Upper lobe of right lung (tissue), 1 donor: ENCODE measurements at regions not wholly inside any gene's neighbourhood (a gene's known extent, or its start where the extent isn't known, plus 50 kb on each side); places are given as distances from the start of the nearest gene placed in this dataset.

ENCODE experiments used
- ATAC-seq: fragments of 200-7000 bp; cut with Tn5 transposase; one replicate; pipeline ENCODE4 v1.9.1; 2020; ENCODE audit warnings: mild to moderate bottlenecking, moderate library complexity
- DNase-seq: peaks from one replicate; pipeline ENCODE4 v3.0.0-alpha.2; 2020
- H3K27ac ChIP-seq: fragments of 200-600 bp; one replicate; pipeline ENCODE4 v1.8.0; 2022
- H3K27me3 ChIP-seq: fragments of 200-600 bp; one replicate; pipeline ENCODE4 v1.8.0; 2022; ENCODE audit warnings: mild to moderate bottlenecking
- H3K36me3 ChIP-seq: fragments of 200-600 bp; one replicate; pipeline ENCODE4 v1.8.0; 2022
- H3K4me1 ChIP-seq: fragments of 200-600 bp; one replicate; pipeline ENCODE4 v1.8.0; 2022
- H3K4me3 ChIP-seq: fragments of 200-600 bp; one replicate; pipeline ENCODE4 v1.8.0; 2022; ENCODE audit warnings: mild to moderate bottlenecking
- H3K9me3 ChIP-seq: fragments of 200-600 bp; one replicate; pipeline ENCODE4 v1.8.0; 2022
- intact Hi-C: fragments of 100-400 bp; cut with DNase I; formaldehyde crosslinking; loops from one replicate; pipeline ENCODE4 v1.11.0; 2022
- TF ChIP-seq, protein P1 (sequence below): fragments of 200-600 bp; IDR thresholded peaks from one replicate; pipeline ENCODE4 v1.8.0; 2022; ENCODE audit warnings: antibody characterized with exemption
- donor health status: DM: no; HTN: yes; CAD: no; lungs with severe emphysema.

DNA sequence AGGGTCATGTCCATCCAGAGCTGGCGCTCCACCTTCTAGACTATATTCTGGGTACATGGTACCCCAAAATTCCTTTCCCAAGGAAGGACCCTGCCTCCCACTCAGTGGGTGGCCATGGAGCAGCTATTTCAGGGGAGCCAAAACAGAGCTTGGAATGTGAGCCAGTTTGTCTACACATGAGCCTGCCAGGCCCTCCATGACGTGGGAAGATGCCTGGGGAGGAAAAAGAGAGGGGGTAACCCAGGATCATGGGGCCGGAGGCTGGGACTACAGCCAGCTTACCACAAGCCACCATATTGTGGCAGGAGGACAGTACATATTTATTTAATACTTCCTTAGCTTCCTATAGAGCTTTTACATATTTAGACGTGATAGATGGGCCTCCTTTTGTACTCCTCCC, 414.7 kb upstream of the TNP1 start:
- Histone ChIP-seq H3K4me3 (no peak overlapping the region), H3K36me3 (no peaks in the 10 kb centered on the region), H3K4me1 (no peaks in the 10 kb centered on the region), H3K27me3 (no peaks in the 10 kb centered on the region), H3K9me3 (no peaks in the 10 kb centered on the region), H3K27ac (no peak overlapping the region)
- intact Hi-C loops: no loop called here
- DNase-seq (no peak), ATAC-seq (no peak)
- TF ChIP-seq, protein P1, sequence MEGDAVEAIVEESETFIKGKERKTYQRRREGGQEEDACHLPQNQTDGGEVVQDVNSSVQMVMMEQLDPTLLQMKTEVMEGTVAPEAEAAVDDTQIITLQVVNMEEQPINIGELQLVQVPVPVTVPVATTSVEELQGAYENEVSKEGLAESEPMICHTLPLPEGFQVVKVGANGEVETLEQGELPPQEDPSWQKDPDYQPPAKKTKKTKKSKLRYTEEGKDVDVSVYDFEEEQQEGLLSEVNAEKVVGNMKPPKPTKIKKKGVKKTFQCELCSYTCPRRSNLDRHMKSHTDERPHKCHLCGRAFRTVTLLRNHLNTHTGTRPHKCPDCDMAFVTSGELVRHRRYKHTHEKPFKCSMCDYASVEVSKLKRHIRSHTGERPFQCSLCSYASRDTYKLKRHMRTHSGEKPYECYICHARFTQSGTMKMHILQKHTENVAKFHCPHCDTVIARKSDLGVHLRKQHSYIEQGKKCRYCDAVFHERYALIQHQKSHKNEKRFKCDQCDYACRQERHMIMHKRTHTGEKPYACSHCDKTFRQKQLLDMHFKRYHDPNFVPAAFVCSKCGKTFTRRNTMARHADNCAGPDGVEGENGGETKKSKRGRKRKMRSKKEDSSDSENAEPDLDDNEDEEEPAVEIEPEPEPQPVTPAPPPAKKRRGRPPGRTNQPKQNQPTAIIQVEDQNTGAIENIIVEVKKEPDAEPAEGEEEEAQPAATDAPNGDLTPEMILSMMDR: no peak

DNA sequence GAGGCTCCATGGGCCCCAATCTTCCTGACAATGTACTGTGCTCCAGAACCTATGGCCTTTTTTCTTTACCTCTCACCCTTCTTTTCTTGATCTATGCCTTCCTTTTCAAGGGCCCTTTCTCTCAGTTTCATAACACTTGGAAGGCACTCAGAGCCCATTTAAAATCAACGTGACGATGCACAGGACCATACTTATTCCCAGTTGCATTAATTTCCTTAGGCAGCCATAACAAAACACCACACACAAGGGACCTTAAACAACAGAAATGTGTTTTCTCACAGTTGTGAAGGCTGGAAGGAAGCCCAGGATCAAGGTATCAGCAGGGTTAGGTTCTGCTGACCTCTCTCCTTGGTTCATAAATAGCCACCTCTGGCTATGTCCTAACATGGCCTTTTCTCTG, 414.0 kb upstream of the TNP1 start:
- Histone ChIP-seq H3K4me3 (no peak overlapping the region), H3K4me1 (no peaks in the 10 kb centered on the region), H3K36me3 (no peaks in the 10 kb centered on the region), H3K9me3 (no peaks in the 10 kb centered on the region), H3K27ac (no peak overlapping the region), H3K27me3 (no peaks in the 10 kb centered on the region)
- no peak for ATAC-seq
- intact Hi-C loops: no loop called here
- DNase-seq: no peak
- TF ChIP-seq, protein P1: no peak

DNA sequence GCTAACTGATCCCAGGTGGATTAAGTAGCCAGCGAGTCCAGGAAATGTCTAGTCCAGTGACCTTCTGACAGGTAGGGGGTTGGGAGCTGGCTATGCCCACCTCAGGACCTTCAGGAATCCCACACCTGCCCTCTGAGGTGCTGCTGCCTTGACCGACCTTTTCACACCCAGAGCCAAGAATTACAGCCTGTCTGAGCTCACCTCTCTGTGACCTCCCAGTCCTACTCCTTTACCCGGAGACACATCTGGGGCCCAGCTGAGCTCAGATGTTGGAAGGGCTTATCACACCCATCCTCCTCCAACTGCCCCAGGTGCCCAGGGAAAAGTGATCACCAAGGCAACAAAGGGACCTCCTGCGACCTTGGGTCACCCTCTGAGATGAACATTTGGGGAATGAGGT, 413.3 kb upstream of the TNP1 start:
- no peaks in the 10 kb centered on the region for H3K9me3 ChIP-seq
- intact Hi-C loops: no loop called here
- H3K36me3 ChIP-seq: no peaks in the 10 kb centered on the region
- TF ChIP-seq, protein P1: no peak
- no peaks in the 10 kb centered on the region for H3K27me3 ChIP-seq
- no peaks in the 10 kb centered on the region for H3K4me1 ChIP-seq
- no peak for DNase-seq
- ATAC-seq: no peak
- no peak overlapping the region for H3K27ac ChIP-seq
- no peak overlapping the region for H3K4me3 ChIP-seq

DNA sequence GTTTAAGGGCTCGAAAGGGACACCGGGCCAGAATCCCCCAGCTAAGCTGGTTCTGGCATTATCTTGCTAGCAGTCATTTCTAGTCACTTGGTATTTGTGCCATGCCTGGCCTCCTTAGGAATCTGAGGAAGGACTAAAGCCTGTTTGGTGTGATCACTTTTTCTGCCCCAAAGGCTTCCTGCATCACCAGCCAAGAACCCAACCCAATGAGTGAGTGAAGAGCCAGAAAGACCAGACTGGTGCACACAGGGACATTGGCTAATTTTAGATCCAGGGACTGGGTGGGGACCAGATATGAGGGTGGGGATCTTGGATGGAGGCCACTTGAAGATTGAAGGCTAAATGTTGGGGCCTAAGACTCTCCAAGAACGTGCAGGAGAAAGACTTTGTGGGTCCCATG, 411.9 kb upstream of the TNP1 start:
- Histone ChIP-seq H3K36me3 (no peaks in the 10 kb centered on the region), H3K9me3 (no peaks in the 10 kb centered on the region), H3K27me3 (no peaks in the 10 kb centered on the region), H3K4me1 (no peaks in the 10 kb centered on the region), H3K4me3 (no peak overlapping the region), H3K27ac (no peak overlapping the region)
- intact Hi-C loops: no loop called here
- TF ChIP-seq, protein P1: no peak
- ATAC-seq: no peak
- no peak for DNase-seq

DNA sequence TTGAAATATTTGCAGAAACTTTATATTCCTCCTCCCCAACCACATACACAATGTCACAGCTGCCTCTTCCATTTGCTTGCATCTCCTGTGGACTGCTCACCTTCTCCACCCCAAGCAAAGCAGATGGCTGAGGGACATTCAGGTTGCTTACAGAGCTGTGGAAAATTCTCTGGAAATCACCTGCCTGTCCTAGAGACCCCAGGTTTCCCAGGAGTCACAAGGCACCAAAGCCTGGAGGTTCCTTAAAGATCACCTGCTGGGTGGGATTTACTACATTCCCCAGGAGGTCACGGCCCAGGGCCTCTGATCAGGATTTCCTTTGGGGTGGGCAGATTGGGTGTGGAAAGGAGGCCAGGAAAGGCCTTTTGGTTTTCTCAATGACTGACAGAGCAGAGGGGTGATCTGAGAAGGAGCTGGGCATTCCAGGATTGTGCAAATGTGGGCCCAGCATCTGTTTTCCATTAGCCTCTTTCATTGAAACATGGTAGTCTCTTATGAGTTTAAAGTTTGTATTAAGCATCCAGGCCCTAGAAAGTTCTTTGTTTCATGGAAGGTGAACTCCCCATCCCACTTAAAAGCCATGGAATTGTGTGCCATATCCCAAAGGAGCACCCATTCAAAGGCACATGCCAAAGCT, 410.7 kb upstream of the TNP1 start:
- H3K4me3 ChIP-seq: no peak overlapping the region
- H3K36me3 ChIP-seq: no peaks in the 10 kb centered on the region
- no peak for ATAC-seq
- DNase-seq: no peak
- intact Hi-C loops: no loop called here
- H3K27ac ChIP-seq: no peak overlapping the region
- H3K27me3 ChIP-seq: no peaks in the 10 kb centered on the region
- H3K9me3 ChIP-seq: no peaks in the 10 kb centered on the region
- H3K4me1 ChIP-seq: no peaks in the 10 kb centered on the region
- TF ChIP-seq, protein P1: no peak
